GM19455 (cell line): ENCODE measurements at regions not wholly inside any gene's neighbourhood (a gene's known extent, or its start where the extent isn't known, plus 50 kb on each side); places are given as distances from the start of the nearest gene placed in this dataset.
A peak's percentile ranks its signal among the peaks of the same experiment; 100 is the strongest.

Experiments used
- ATAC-seq: cut with Tn5 transposase; IDR thresholded peaks from one replicate; pipeline ENCODE4 v1.9.1; 2021; ENCODE audit not compliant: unreplicated experiment

DNA sequence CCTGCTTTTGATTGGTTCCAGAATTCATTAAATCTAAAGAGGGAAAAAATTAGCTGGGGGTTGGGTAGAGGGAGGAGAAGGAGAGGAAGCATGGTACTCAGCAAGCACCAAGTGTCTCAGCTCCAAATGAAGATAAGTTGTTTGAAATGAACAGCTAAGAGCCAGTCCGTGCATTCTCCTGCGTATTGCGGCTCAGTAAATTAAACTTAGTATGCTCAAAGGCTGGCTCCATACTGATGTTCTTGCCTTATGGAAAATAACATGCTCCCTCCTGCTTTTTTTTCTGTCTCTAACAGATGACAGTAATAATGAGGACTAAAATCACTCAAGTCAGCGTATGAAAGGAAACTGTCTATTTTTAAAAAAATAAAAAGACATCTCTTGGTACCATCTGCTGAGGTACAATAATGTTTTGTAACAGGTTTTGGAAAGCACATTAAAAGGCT, 161.0 kb downstream of the SPATA31D1 start:
- ATAC-seq: no peak

DNA sequence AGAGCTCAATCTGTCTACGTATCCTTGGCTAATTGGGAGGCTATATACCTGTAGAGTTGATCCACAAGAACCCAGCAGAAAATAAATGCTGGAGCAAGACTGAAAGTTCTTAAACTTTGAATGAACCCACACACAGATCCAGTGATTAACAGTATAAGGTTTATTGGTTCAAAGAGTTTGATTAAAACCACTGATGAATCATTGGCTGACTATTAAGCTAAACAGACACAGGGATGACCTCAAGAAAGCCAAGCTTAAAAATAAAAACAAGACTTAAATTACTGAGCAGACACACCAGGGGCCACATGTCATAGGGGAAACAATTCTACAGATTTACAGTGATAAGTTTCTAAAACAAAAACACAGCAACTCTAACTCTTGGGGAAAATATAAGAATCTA, 163.6 kb downstream of the SPATA31D1 start:
- ATAC-seq: no peak

DNA sequence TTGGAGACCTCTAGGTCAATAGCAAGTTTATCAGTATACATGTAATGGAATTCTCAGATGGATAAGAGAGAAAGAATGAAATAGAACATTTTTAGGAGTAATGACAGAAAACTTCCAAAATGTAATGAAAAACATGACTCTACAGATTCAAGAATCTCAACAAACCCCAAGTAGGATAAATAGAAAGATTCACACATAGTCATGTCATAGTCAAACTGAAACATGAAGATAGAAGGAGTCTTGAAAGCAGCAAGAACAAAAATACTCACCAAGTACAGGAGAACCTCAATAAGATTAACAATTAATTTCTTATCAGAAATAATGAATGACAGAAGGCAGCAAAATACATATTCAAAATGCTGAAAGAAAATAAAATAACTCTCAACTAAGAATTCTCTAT, 164.5 kb downstream of the SPATA31D1 start:
- no peak for ATAC-seq

DNA sequence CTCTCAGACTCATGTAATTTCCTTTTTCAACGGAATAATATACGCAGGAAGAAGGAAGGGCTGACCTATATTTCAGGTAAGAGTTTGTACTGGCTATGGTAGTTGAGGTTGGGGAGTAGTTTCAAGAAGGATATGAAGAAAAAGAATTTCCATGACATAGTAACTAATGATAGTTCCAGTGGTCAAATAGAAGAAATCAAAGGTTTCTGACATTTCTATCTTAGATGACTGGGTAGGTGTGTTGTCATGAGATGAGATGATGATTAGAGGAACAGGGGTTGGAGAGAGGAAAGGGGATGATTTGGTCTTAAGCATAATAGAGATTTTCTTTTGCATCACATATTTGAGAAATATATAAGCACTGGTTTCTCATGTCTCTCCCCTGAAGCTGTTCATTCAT, 166.0 kb downstream of the SPATA31D1 start:
- no peak for ATAC-seq

DNA sequence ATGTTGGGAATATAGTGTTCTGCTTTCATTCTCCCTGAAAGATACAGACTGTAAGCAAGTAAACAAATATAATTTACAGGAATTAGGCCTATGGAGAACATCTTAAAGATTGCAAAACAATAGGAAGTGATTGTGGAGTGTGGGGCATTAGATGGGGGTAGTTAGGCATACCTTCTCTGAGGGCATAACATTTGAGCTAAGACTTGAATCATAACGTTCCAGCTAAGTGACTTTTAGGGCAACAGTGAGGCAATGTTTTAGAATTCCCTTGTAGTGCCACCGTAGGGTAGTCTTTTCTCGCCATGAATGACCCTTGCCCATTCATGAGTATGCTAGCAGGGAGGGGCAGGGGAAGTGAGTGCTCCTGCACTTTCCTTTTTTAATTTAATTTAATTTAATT, 173.3 kb downstream of the SPATA31D1 start:
- ATAC-seq: no peak

DNA sequence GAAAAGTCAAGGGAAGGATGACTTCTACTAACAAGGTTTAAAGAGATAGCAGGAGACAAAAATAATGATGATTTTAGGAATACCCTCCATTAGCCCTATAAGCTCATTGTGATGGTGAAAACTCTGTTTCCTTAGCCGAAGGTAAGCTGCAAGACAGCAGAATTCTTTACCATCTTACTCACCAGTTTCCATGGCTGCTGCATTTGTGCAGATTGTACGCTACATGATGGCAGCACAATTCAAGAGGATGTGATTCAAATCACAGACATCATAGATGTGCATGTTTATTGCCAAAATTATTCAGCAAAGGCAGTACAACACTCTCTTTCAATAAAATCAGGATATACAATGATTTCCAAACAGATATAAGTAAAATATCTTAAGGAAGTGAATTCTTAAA, 175.6 kb downstream of the SPATA31D1 start:
- ATAC-seq: no peak

DNA sequence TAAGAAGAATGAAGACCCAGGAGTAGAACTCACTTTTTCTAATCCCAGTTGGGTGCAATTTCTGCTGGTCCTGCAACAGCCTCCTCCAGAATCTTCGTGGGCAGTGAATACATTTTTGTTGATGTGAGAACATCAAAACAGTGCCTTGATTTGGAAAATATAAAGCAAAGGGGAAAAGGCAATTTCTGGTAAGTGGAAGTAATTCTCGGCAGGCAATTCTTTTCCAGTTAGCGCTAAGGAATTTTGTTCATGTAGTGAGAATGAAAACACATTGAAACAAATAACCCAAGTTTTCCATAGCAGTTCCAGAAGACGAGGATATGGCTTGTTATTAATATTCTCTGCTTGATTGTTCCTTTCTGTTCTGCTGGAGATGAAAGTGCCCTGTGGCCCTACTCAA, 178.7 kb downstream of the SPATA31D1 start:
- no peak for ATAC-seq

DNA sequence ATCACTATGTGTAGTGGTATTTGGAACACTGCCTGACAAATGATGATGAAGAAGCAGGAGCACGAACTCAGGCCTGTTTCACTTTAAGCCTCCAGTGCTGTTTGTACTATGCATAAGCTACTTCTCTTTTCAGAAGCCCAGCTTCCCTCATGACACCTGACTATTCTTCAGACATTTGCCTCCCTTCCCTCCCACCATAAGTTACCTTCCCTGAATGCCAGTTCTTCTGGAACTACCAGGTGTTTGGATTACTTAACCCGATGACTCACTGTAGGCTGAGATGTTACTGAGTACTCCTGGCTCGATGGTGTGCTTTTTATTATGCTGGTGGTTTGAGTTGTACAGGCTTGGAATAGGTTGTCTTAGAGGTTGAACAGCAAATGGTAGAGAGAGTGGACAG, 180.0 kb downstream of the SPATA31D1 start:
- no peak for ATAC-seq

DNA sequence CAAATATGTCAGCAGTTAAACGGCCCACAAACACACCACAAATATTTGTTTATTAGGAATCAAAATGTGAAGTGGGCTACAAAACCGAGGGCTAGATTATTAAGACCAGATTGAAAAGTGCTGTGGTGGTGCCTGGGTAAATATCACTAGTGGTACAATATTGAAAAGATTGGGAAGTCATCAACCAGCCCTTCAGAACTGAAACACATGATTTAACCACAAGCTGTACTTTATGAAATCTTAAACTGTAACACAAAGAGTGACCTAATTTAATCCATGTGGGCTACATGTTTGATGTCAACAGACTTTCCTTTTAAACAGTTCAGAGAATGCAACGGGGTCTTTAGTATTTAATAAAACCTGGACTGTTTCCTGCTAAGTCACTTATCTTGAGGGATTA, 182.3 kb downstream of the SPATA31D1 start:
- ATAC-seq: no peak

DNA sequence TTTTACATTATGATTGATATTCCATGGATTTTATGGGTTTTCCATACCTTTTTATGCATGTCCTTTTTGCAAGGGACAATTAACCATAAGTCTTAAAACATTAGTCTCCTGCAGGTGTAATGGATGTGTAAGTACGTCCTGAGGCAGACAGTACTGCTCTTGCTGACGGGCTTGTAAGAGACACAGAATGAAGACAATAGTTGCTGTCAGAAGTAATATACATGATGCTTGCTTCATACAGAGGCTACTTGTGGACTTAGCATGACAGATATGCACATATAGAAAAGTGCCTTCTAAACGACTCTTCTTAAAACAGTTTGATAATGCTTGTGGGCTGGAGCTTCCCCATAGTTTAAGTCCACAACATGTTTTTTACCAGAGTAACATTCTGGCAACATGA, 182.7 kb downstream of the SPATA31D1 start:
- ATAC-seq: no peak

DNA sequence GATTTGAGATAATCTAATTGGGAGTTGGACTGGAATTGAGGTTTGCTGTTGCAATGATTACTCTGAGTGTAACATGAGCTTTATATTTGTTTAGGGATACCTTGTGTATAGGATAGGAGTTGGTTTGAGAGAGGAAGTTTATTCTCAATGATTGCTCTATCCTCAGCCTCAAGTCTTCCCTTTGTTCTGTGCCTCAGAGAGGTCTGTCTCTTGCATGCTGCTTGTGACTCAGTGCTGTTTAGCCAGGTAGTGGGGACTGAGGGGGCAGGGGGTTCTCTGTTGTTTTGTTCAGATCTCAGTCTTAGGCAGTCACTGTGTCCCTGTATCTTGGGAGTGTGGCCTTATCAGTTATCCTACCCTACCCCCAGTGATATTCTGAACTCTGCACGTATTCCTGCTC, 192.1 kb downstream of the SPATA31D1 start:
- ATAC-seq: no peak

DNA sequence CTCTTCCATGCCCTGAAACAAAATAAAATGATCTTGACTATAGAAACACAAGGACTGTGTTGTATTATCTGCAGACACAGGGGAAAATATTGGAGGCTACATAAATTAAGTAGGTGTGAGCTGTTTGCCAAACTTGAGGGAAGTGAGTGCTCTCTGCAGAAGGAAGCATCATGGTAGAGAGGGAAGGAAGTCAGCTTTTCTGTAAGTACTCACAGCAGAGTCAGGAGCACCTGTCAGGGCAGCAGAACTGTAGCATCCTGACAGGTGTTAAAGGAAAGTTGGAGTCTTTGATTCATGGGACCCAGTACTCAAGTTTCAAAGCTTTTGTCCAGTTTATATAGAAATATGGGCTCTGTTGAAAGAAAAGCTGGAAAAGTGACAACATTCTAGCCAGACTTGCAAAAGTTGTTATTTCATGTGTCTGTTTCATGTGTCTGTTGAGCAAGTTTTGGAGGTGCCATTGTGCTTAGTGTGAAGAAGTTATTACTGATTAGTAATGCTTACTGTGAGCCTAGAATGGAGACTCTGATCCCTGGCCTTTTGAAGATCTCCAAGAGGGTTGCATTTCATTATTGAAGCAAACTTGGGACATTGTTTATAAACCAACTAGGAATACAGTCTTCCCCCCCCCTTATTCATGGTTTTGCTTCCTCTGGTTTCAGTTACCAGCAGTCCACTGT, 194.7 kb downstream of the SPATA31D1 start:
- no peak for ATAC-seq

DNA sequence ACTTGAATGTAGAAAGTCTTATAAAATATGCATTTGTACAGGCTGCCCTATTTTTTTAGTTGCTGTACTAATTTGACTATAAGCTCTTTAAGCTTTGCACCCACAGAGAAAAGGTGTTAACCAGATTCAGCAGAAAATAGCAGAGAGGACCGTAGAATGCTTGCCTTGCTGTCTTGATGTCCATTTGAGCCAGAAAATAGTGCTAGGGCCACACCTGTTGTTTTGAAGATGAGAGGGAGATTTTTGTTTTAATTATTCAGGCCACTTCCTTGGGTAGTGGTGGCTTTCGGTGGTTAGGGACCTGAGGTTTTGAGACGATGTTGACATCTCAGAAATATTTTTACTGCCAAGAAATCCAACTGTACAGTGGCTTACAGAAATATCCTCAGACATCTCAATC, 196.0 kb downstream of the SPATA31D1 start:
- ATAC-seq: peak; percentile 58

DNA sequence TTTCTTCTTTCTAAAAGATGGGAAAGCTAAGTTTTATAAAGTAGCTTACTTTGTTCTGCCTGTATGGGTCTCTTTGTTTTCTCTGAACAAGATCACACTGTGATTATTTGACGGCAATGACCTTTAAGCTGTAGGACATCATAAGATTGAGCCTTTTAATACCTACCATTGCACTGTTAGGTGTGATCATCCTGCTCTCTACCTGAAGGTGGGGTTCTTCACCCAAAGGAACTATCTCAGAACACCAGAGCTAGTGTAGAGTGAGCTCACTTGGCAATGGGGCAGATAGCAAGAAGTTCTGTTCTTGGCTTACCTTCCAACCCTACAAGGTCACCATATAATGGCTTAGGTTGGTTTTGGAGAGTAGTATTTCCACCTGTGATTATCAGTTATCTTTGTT, 200.2 kb downstream of the SPATA31D1 start:
- no peak for ATAC-seq

DNA sequence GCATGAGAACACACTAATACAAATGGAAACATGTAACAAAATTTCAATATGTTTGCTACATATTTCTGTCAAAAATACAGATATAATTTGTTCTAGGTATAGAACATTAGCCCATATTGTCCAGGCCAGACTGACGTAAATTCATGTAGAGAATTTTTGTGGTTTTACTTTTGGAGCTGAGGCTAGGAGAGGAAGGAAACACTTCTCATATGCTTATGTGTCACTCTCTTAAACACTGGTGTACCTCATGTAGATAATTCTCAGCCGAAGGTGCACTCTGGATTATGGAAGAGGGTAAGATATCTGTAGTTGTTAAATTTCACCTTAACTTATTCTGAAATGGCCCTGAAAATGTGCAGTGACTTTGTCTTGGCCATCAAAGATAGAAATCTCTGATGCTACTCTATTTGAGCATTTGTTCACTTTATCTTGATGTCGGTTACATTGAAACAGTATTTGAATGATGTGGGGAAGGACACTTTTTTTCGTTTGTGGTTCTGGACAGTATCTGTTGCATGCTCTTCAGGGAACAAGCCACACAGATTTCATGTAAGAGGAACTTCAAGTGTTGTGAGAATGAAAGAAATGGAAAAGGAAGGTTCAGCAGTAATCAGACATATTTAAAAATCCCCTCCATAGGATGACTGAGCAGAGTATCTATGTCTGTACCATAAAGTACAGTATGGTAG, 202.7 kb downstream of the SPATA31D1 start:
- ATAC-seq: no peak

DNA sequence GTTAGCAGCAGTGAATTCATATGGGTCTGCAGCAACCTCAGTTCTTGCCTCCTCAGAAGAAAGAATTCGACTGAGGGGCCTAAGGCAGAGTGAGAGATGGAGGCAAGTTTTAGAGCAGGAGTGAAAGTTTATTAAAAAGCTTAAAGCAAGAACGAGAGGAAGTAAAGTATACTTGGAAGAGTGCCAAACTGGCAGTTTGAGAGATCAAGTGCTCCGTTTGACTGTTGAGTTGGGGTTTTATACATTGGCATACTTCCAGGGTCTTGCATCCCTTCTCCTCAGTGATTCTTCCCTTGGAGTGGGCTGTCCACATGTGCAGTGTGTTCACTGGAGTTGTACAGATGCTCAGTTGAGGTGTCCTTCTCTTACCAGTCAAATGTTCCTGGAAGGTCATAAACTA, 203.6 kb downstream of the SPATA31D1 start:
- ATAC-seq: no peak

DNA sequence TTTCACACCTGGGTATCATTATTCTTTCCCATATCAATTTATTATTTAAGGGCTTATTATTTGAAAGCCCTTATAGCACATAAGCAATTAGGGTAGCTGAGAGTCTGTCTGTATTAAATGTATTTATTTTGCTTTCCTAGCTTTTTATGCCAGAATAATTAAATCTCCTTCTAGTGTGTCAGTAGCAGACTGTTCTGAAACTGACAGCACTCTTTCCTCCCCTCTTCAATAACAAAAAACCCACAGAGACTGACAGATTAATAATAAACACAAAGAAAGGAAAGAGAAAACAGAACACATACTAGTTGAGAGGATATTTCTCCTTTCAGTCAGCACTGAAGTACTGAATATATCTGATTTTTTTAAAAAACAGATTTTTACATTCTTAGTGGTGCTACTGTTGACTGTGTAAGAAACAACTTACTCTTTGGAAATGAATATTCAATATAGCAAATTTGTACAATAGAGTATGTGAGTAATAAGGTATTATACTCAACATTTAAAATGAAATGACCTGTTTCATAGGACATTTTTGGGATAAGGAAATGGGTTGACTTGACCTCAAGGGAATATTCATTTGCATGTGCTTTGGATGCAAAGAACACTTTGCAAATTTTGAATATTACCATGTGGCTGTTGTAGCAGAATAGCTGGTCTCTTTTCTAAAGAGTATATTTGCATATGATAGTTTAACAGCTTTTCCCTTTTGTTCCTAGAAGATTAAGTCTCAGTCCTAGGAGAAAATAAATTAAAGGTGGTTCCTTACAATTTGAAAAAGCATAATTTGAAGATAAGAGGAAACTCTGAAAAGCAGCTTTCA, 208.3 kb downstream of the SPATA31D1 start:
- ATAC-seq: no peak

DNA sequence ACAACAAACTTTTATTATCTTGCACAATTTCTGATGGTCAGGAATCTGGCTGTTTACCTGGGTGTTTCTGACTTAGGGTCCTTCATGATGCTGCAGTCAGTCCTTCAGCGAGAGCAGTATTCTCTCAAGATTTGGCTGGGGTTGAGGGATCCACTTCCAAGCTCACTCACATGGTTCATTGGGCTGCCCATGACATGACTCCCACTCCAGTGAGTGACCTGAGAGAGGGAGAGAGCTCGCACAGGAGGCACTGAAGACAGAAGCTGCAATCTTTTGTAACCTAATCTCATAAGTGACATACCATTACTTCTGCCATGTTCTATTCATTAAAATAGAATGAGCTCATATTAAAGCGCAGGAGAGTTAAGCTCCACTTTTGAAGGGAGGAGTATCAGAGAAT, 212.6 kb downstream of the SPATA31D1 start:
- no peak for ATAC-seq

DNA sequence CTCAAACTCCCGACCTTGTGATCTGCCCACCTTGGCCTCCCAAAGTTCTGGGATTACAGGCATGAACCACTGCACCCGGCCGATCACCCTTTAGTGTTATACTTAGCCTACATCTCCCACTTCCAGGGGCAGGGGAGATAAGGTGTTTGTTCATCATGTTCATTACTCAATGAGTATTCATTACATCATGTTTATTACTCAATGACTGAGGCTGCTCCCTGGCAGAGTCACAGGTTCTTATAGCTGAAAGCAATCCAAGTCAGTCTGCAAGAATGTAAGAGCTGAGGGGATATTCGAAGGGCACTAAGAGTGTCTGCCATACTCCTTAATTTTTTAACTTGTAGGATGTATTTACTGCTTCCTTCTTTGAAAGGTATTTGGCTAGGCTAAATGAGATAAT, 214.2 kb downstream of the SPATA31D1 start:
- ATAC-seq: no peak

DNA sequence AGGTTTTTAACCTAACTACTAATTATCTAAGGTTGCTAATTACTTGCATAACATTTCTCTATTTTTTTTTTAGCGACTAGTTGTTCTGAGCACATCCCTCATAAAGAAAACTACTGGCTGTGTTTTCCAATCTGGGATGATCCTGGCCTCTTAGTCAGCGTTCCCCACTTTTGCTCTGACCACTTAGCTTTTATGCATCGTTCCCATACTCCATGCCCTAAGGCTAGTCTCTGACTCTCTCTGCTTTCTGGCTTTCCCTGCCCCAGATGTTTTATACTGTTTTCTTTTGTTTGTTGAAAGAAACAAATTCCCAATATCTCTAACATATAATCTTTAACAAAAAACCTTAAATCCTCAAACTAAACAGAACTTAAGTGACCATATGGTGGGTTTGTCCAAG, 217.9 kb downstream of the SPATA31D1 start:
- no peak for ATAC-seq

DNA sequence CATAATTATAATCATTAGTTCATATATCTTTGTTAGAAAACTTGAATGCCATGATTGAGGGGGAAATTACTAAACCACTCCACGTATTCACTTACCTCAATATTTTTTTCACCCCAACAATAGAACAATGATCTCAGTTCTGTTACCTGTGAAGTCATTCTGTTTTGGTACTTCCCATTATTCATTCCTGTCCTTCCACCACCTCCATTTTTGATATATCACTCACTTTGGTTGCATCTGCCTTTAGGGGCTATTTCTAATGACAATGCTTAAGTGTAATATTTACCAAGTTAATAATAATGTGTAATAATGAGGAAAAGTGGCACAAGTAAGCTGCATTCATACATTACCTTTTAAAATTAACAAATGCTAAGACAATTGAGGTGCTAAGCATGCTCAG, 218.4 kb downstream of the SPATA31D1 start:
- ATAC-seq: no peak
